OCI-LY1 (cell line): ENCODE measurements at regions not wholly inside any gene's neighbourhood (a gene's known extent, or its start where the extent isn't known, plus 50 kb on each side); places are given as distances from the start of the nearest gene placed in this dataset.

ENCODE experiments used
- EZH2 ChIP-seq: fragments of 200-600 bp; sonication (generic), shearing (Covaris generic); IDR thresholded peaks from 2 replicates; pipeline ENCODE4 v1.8.0; 2017; ENCODE audit warnings: borderline replicate concordance, mixed run types, mild to moderate bottlenecking, antibody characterized with exemption, low read length, moderate library complexity, mixed read lengths
- TF ChIP-seq, protein P1 (sequence below): fragments of 200-600 bp; sonication (generic), shearing (Covaris generic); IDR thresholded peaks from 2 replicates; pipeline ENCODE4 v1.5.1; 2017; ENCODE audit warnings: mild to moderate bottlenecking, antibody characterized with exemption, low read length, moderate library complexity, mixed read lengths

GRCh38 chr4:187289371-187289770 lies 565.7 kb upstream of the FAT1 start:
- TF ChIP-seq, protein P1, sequence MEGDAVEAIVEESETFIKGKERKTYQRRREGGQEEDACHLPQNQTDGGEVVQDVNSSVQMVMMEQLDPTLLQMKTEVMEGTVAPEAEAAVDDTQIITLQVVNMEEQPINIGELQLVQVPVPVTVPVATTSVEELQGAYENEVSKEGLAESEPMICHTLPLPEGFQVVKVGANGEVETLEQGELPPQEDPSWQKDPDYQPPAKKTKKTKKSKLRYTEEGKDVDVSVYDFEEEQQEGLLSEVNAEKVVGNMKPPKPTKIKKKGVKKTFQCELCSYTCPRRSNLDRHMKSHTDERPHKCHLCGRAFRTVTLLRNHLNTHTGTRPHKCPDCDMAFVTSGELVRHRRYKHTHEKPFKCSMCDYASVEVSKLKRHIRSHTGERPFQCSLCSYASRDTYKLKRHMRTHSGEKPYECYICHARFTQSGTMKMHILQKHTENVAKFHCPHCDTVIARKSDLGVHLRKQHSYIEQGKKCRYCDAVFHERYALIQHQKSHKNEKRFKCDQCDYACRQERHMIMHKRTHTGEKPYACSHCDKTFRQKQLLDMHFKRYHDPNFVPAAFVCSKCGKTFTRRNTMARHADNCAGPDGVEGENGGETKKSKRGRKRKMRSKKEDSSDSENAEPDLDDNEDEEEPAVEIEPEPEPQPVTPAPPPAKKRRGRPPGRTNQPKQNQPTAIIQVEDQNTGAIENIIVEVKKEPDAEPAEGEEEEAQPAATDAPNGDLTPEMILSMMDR: no peak
- no peak for TF ChIP-seq EZH2
